PC-9 (cell line): ENCODE measurements at regions not wholly inside any gene's neighbourhood (a gene's known extent, or its start where the extent isn't known, plus 50 kb on each side); places are given as distances from the start of the nearest gene placed in this dataset.
A peak's percentile ranks its signal among the peaks of the same experiment; 100 is the strongest.

Source experiments
- BruUV-seq: library from RNA; stranded (reverse); fragments of 400-500 nt; replicated peaks from 2 replicates; lab custom pipeline; 2021; lab: Mats Ljungman, UMichigan
- CTCF ChIA-PET: fragments of 300-600 bp; sonication (Branson Sonifier 250); formaldehyde crosslinking; loops from one replicate; lab custom pipeline; 2022; ENCODE audit warnings: antibody characterized with exemption; lab: Charles Lee
- POLR2A ChIA-PET: fragments of 300-600 bp; sonication (Branson Sonifier 250); formaldehyde crosslinking; loops from one replicate; lab custom pipeline; 2022; ENCODE audit warnings: antibody characterized with exemption; ENCODE audit not compliant: unreplicated experiment; lab: Charles Lee
- DNase-seq, 2 experiments: peaks; one replicate each; pipeline versions ENCODE4 v3.0.0 to v3.0.0-alpha.2; 2015 to 2022; ENCODE audit warnings: mixed read lengths in 1 of 2
- H2AFZ ChIP-seq: fragments of 200-600 bp; sonication (generic); 2 replicates; pipeline ENCODE4 v1.8.1; 2017; ENCODE audit warnings: antibody characterized with exemption
- H3F3A ChIP-seq: fragments of 200-600 bp; sonication (generic); 2 replicates; pipeline ENCODE4 v1.8.1; 2017; ENCODE audit warnings: antibody characterized with exemption, mild to moderate bottlenecking, low read depth; ENCODE audit not compliant: insufficient read depth
- H3K27ac ChIP-seq: fragments of 200-600 bp; sonication (generic); 2 replicates; pipeline ENCODE4 v1.6.1; 2016; ENCODE audit warnings: mixed run types
- H3K27me3 ChIP-seq: fragments of 200-600 bp; sonication (generic); 2 replicates; pipeline ENCODE4 v1.6.1; 2016; ENCODE audit warnings: low read depth, mixed run types; ENCODE audit not compliant: insufficient read depth
- H3K36me3 ChIP-seq: fragments of 200-600 bp; sonication (generic); 2 replicates; pipeline ENCODE4 v1.6.1; 2016; ENCODE audit warnings: low read depth, mixed run types
- H3K4me1 ChIP-seq: fragments of 200-600 bp; sonication (generic); replicated peaks from 2 replicates; pipeline ENCODE4 v1.6.1; 2016; ENCODE audit warnings: mixed run types; ENCODE audit not compliant: insufficient read depth
- H3K4me2 ChIP-seq: fragments of 200-600 bp; sonication (generic); 2 replicates; pipeline ENCODE4 v1.6.1; 2017; ENCODE audit warnings: mixed run types
- H3K4me3 ChIP-seq: fragments of 200-600 bp; sonication (generic); 2 replicates; pipeline ENCODE4 v1.6.1; 2016; ENCODE audit warnings: mixed run types
- H3K79me2 ChIP-seq: fragments of 200-600 bp; sonication (generic); 2 replicates; pipeline ENCODE4 v1.6.1; 2017; ENCODE audit warnings: low read depth, mixed run types
- H3K9me2 ChIP-seq: fragments of 200-600 bp; sonication (generic); 2 replicates; pipeline ENCODE4 v1.8.1; 2017; ENCODE audit warnings: mild to moderate bottlenecking; ENCODE audit not compliant: insufficient read depth
- H3K9me3 ChIP-seq: fragments of 200-600 bp; sonication (generic); 2 replicates; pipeline ENCODE4 v1.8.1; 2016; ENCODE audit warnings: low read depth; ENCODE audit not compliant: insufficient read depth
- H4K20me1 ChIP-seq: fragments of 200-600 bp; sonication (generic); 2 replicates; pipeline ENCODE4 v1.8.1; 2017; ENCODE audit not compliant: insufficient read depth
- EZH2 ChIP-seq: fragments of 200-600 bp; sonication (generic); IDR thresholded peaks from 2 replicates; pipeline ENCODE4 v1.8.0; 2017; ENCODE audit warnings: antibody characterized with exemption, low read depth
- intact Hi-C: fragments of 100-400 bp; cut with micrococcal nuclease; formaldehyde crosslinking; loops from one replicate; pipeline ENCODE4 v1.10.0; 2022; ENCODE audit not compliant: unreplicated experiment
- TF ChIP-seq, protein P1 (sequence below): fragments of 200-600 bp; sonication (generic); conservative IDR thresholded peaks from 2 replicates; pipeline ENCODE4 v1.6.1; 2017; ENCODE audit warnings: mixed run types, antibody characterized with exemption, mild to moderate bottlenecking, moderate library complexity

DNA sequence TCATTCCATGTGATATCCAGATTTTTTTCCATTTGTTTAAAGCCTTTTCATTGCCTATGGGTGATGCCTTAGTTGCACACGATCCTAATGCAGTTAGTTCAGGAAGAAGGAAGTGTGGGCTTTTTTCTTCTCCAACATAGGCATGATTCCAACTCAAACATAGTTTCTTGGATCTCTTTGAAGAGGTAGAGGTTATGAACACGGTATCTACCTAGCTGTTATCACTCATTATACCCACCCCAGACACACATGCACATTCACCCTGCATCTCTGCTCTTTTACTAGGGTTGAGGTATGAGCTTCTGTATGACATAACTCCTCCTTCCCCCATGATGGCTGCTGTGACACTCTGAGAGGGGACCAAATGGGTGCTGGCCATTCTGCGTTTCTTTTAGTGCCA is 122.1 kb upstream of the ZNF648 start:
- BruUV-seq = no TSS peak
- Histone ChIP-seq H3K27ac (no peak overlapping the region), H3K4me3 (no peak overlapping the region), H3K4me2 (no peak overlapping the region), H3F3A (peaks cover 39% of the 10 kb centered on the region), H3K36me3 (no peaks in the 10 kb centered on the region), H2AFZ (no peak overlapping the region), H3K79me2 (no peaks in the 10 kb centered on the region), H3K4me1 (peaks cover 71% of the 10 kb centered on the region), H3K27me3 (no peaks in the 10 kb centered on the region), H4K20me1 (no peaks in the 10 kb centered on the region), H3K9me3 (no peaks in the 10 kb centered on the region), H3K9me2 (no peaks in the 10 kb centered on the region)
- no peak for DNase-seq
- CTCF ChIA-PET = interaction anchor here (1.3 kb wide), 1 partner anchor 41 kb away, joined by 3 read pairs; no protein-coding TSS in a partner anchor
- POLR2A ChIA-PET = no interaction called here
- intact Hi-C loops = loop anchor here (5.0 to 10.0 kb wide), 2 partner anchors 979 to 1679 kb away; partner anchors contain the start of gene ACBD6
- TF ChIP-seq EZH2 = no peak
- TF ChIP-seq, protein P1, sequence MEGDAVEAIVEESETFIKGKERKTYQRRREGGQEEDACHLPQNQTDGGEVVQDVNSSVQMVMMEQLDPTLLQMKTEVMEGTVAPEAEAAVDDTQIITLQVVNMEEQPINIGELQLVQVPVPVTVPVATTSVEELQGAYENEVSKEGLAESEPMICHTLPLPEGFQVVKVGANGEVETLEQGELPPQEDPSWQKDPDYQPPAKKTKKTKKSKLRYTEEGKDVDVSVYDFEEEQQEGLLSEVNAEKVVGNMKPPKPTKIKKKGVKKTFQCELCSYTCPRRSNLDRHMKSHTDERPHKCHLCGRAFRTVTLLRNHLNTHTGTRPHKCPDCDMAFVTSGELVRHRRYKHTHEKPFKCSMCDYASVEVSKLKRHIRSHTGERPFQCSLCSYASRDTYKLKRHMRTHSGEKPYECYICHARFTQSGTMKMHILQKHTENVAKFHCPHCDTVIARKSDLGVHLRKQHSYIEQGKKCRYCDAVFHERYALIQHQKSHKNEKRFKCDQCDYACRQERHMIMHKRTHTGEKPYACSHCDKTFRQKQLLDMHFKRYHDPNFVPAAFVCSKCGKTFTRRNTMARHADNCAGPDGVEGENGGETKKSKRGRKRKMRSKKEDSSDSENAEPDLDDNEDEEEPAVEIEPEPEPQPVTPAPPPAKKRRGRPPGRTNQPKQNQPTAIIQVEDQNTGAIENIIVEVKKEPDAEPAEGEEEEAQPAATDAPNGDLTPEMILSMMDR = no peak

DNA sequence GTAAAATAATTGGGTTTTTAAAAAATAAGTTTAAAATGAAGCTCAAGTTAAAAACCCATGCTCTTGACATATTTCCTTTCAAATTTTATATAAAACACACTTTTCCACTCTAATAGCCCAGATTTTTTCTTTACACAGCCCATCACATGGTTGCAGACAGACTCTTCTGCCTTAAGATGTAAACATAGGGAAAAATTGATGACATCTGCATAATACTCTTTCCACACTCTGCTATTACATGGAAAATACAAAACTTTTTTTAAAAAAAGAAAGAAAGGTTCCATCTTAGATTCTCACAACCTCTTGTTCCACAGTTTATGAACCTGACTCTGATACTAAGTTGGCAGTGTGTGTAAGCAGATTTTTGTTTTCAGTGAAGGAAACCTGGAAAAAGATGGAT is 120.8 kb upstream of the ZNF648 start:
- Histone ChIP-seq H2AFZ (no peak overlapping the region), H4K20me1 (no peaks in the 10 kb centered on the region), H3K79me2 (no peaks in the 10 kb centered on the region), H3K4me3 (no peak overlapping the region), H3K27me3 (no peaks in the 10 kb centered on the region), H3K4me2 (peak overlapping the region; percentile 65; the same call in 1 of the 2 replicates), H3K9me3 (no peaks in the 10 kb centered on the region), H3K4me1 (peaks cover 68% of the 10 kb centered on the region), H3K27ac (peak overlapping the region; percentile 90), H3K9me2 (no peaks in the 10 kb centered on the region), H3K36me3 (no peaks in the 10 kb centered on the region), H3F3A (peaks cover 39% of the 10 kb centered on the region)
- intact Hi-C loops = loop anchor here (5.0 to 10.0 kb wide), 2 partner anchors 980 to 1678 kb away; partner anchors contain the start of gene ACBD6
- ChIA-PET CTCF (interaction anchor here (1.4 kb wide), 1 partner anchor 38 kb away, joined by 8 read pairs; no protein-coding TSS in a partner anchor), POLR2A (no interaction called here)
- no peak for DNase-seq
- BruUV-seq = no TSS peak
- no peak for TF ChIP-seq EZH2
- TF ChIP-seq, protein P1 = no peak

DNA sequence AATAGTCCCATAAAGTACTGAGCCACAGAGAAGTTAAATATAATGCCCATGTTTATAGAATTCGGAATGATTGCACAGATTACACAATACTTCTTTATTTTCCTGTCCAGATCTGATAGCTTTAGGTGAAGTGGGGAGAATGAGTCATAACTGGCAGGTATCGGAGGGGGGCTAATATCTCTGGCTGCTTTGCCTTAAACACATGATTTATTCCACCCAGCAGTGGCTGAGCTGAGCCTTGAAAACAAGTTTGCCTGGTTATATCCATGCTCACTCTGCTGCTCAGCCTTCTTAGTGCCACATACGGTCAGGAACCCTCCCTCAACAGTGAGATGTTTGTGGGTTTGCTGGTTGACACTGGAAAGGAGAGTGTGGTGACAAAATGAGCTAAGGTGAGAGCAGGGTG is 119.7 kb upstream of the ZNF648 start:
- intact Hi-C loops = loop anchor here (1.0 to 10.0 kb wide), 6 partner anchors 37 to 1676 kb away; partner anchors contain the start of genes ACBD6 and GLUL
- ChIA-PET POLR2A (interaction anchor here (0.5 to 1.2 kb wide), 8 partner anchors 18 to 93 kb away, joined by 3 to 7 read pairs (median 4); no protein-coding TSS in a partner anchor), CTCF (interaction anchor here (0.5 to 1.4 kb wide), 7 partner anchors 9 to 412 kb away, joined by 3 to 10 read pairs (median 4); partner anchors contain the start of gene GLUL)
- no peak overlapping the region for H3K4me3 ChIP-seq
- H3K9me2 ChIP-seq = no peaks in the 10 kb centered on the region
- BruUV-seq = no TSS peak
- no peaks in the 10 kb centered on the region for H3K27me3 ChIP-seq
- peaks cover 34% of the 10 kb centered on the region for H3F3A ChIP-seq
- TF ChIP-seq EZH2 = no peak
- TF ChIP-seq, protein P1 = no peak
- DNase-seq = peak; percentile 83 to 99
- H3K79me2 ChIP-seq = no peaks in the 10 kb centered on the region
- H3K4me2 ChIP-seq = peak overlapping the region; percentile 65
- H4K20me1 ChIP-seq = no peaks in the 10 kb centered on the region
- peak overlapping the region; percentile 90 for H3K27ac ChIP-seq
- H3K4me1 ChIP-seq = peaks cover 60% of the 10 kb centered on the region
- no peak overlapping the region for H2AFZ ChIP-seq
- no peaks in the 10 kb centered on the region for H3K9me3 ChIP-seq
- no peaks in the 10 kb centered on the region for H3K36me3 ChIP-seq
